Hepatocyte (in vitro differentiated cells): ENCODE measurements at regions not wholly inside any gene's neighbourhood (a gene's known extent, or its start where the extent isn't known, plus 50 kb on each side); places are given as distances from the start of the nearest gene placed in this dataset.

Source experiments
- EZH2 ChIP-seq: fragments of 200-600 bp; sonication (generic); IDR thresholded peaks from 2 replicates; pipeline ENCODE4 v1.6.1; 2016; ENCODE audit warnings: antibody characterized with exemption, mild to moderate bottlenecking, borderline replicate concordance
- EZH2phosphoT487 ChIP-seq: fragments of 200-600 bp; sonication (generic); IDR thresholded peaks from one replicate; pipeline ENCODE4 v1.6.1; 2018; ENCODE audit warnings: antibody characterized with exemption, mild to moderate bottlenecking, low read depth, moderate library complexity; ENCODE audit not compliant: unreplicated experiment, severe bottlenecking
- TF ChIP-seq, protein P1 (sequence below): fragments of 200-600 bp; sonication (generic); IDR thresholded peaks from 2 replicates; pipeline ENCODE4 v1.5.1; 2016; ENCODE audit warnings: antibody characterized with exemption, mild to moderate bottlenecking; ENCODE audit not compliant: poor library complexity

DNA sequence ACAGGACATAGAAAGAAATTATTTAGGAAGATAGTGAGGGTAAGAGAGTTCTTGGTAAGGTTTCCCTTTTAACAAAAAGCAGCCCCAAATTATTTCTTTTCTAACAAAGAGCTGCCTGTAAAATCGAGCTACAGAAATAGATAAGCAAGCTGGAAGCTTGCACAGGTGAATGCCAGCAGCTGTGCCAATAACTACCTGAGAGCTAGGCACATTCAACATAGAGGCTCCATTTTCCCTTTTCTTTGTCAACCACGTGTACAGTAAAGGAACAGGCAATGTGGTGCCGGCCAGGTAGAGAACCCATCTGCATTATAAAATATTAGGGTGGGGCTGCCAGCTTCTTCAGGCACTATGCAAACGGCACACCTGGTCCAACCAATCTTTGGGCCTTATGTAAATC is 341.6 kb upstream of the JAG1 start:
- TF ChIP-seq, protein P1, sequence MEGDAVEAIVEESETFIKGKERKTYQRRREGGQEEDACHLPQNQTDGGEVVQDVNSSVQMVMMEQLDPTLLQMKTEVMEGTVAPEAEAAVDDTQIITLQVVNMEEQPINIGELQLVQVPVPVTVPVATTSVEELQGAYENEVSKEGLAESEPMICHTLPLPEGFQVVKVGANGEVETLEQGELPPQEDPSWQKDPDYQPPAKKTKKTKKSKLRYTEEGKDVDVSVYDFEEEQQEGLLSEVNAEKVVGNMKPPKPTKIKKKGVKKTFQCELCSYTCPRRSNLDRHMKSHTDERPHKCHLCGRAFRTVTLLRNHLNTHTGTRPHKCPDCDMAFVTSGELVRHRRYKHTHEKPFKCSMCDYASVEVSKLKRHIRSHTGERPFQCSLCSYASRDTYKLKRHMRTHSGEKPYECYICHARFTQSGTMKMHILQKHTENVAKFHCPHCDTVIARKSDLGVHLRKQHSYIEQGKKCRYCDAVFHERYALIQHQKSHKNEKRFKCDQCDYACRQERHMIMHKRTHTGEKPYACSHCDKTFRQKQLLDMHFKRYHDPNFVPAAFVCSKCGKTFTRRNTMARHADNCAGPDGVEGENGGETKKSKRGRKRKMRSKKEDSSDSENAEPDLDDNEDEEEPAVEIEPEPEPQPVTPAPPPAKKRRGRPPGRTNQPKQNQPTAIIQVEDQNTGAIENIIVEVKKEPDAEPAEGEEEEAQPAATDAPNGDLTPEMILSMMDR: no peak
- TF ChIP-seq EZH2 (no peak), EZH2phosphoT487 (no peak)
